ENCODE measurements at regions not wholly inside any gene's neighbourhood (a gene's known extent, or its start where the extent isn't known, plus 50 kb on each side); places are given as distances from the start of the nearest gene placed in this dataset.

DNA sequence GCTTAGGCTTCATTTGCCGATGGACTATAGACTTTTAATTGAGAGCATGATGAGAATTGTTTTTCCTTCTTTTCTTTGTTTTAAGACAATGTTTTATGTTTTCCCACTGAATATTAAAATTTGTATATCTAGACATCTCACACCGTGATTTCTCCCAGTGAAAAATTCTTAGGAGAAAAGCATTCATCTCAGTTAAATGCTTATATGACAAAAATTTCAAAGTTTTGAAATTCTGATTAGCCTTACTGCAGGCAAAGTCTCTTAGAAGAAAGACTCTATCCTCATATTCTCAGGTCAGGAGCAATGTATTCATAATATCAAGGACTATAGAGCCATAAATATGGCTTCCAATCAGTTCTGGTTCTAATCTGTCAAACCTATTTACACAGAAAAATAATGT, 2085.0 kb downstream of the NCAM2 start:
- no peaks in the 10 kb centered on the region for H3K27me3 Mint-ChIP-seq (ENCODE audit: low read depth, poor library complexity)
- DNase-seq: no peak

DNA sequence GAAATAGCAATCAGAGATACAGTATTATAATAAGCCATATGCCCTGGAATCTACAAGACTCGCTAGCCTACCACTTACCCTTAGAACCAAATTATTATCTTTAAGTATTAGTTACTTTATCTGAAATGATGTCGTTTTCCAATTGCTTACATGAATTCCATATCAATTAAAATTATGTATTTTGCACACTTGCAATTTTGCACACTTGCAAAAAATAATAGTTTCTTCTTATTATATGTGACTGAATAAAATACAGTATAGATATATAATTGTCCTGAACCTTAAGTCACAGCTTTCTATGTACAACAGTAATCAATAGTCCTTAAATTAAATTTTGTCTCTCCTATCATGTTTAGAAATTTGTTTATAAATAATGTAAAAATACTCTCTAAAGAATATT, 2095.1 kb downstream of the NCAM2 start:
- Mint-ChIP-seq H3K4me3 (no peak overlapping the region), H3K27me3 (ENCODE audit: low read depth, poor library complexity) (no peaks in the 10 kb centered on the region), H3K4me1 (no peaks in the 10 kb centered on the region), H3K27ac (no peak overlapping the region), H3K36me3 (ENCODE audit: low read depth) (no peaks in the 10 kb centered on the region), H3K9me3 (peaks cover 15% of the 10 kb centered on the region)
- no peak for DNase-seq
- TF ChIP-seq, protein P1, sequence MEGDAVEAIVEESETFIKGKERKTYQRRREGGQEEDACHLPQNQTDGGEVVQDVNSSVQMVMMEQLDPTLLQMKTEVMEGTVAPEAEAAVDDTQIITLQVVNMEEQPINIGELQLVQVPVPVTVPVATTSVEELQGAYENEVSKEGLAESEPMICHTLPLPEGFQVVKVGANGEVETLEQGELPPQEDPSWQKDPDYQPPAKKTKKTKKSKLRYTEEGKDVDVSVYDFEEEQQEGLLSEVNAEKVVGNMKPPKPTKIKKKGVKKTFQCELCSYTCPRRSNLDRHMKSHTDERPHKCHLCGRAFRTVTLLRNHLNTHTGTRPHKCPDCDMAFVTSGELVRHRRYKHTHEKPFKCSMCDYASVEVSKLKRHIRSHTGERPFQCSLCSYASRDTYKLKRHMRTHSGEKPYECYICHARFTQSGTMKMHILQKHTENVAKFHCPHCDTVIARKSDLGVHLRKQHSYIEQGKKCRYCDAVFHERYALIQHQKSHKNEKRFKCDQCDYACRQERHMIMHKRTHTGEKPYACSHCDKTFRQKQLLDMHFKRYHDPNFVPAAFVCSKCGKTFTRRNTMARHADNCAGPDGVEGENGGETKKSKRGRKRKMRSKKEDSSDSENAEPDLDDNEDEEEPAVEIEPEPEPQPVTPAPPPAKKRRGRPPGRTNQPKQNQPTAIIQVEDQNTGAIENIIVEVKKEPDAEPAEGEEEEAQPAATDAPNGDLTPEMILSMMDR (IDR thresholded peaks at IDR 0.05): no peak

More for the DNA sequence above, 2085.0 kb downstream of the NCAM2 start:
- Mint-ChIP-seq H3K4me3 (no peak overlapping the region), H3K4me1 (no peaks in the 10 kb centered on the region), H3K9me3 (peaks cover 7% of the 10 kb centered on the region), H3K27ac (no peak overlapping the region), H3K36me3 (ENCODE audit: low read depth) (no peaks in the 10 kb centered on the region)
- TF ChIP-seq, protein P1 (IDR thresholded peaks at IDR 0.05): no peak

GRCh38 chr21:23099185-23099584, 2101.0 kb downstream of the NCAM2 start:
- TF ChIP-seq, protein P1 (IDR thresholded peaks at IDR 0.05): no peak
- Mint-ChIP-seq H3K36me3 (ENCODE audit: low read depth) (no peaks in the 10 kb centered on the region), H3K27ac (no peak overlapping the region), H3K4me1 (no peaks in the 10 kb centered on the region), H3K4me3 (no peak overlapping the region), H3K27me3 (ENCODE audit: low read depth, poor library complexity) (no peaks in the 10 kb centered on the region), H3K9me3 (peaks cover 8% of the 10 kb centered on the region)
- no peak for DNase-seq

GRCh38 chr21:23101111-23101510, 2102.9 kb downstream of the NCAM2 start:
- no peak for DNase-seq

GRCh38 chr21:23108533-23108932, 2110.3 kb downstream of the NCAM2 start:
- Mint-ChIP-seq H3K27me3 (ENCODE audit: low read depth, poor library complexity) (no peaks in the 10 kb centered on the region), H3K4me1 (no peaks in the 10 kb centered on the region), H3K36me3 (ENCODE audit: low read depth) (no peaks in the 10 kb centered on the region), H3K4me3 (no peak overlapping the region), H3K27ac (no peak overlapping the region), H3K9me3 (no peaks in the 10 kb centered on the region)
- no peak for DNase-seq
- TF ChIP-seq, protein P1 (IDR thresholded peaks at IDR 0.05): no peak

More at GRCh38 chr21:23101111-23101510, 2102.9 kb downstream of the NCAM2 start:
- no peaks in the 10 kb centered on the region for H3K27me3 Mint-ChIP-seq (ENCODE audit: low read depth, poor library complexity)
- H3K9me3 Mint-ChIP-seq: peaks cover 8% of the 10 kb centered on the region
- TF ChIP-seq, protein P1 (IDR thresholded peaks at IDR 0.05): no peak
- no peak overlapping the region for H3K4me3 Mint-ChIP-seq
- H3K36me3 Mint-ChIP-seq (ENCODE audit: low read depth): no peaks in the 10 kb centered on the region
- H3K27ac Mint-ChIP-seq: no peak overlapping the region
- no peaks in the 10 kb centered on the region for H3K4me1 Mint-ChIP-seq

- H3K4me1 Mint-ChIP-seq: no peaks in the 10 kb centered on the region
- H3K9me3 Mint-ChIP-seq: no peaks in the 10 kb centered on the region
- H3K36me3 Mint-ChIP-seq (ENCODE audit: low read depth): no peaks in the 10 kb centered on the region
- DNase-seq: no peak
- H3K27ac Mint-ChIP-seq: no peak overlapping the region
- H3K4me3 Mint-ChIP-seq: no peak overlapping the region
- TF ChIP-seq, protein P1 (IDR thresholded peaks at IDR 0.05): no peak
- H3K27me3 Mint-ChIP-seq (ENCODE audit: low read depth, poor library complexity): no peaks in the 10 kb centered on the region
Measured at GRCh38 chr21:23111070-23111600, 2112.9 kb downstream of the NCAM2 start.

All from nephron progenitor cell (in vitro differentiated cells).